ENCODE measurements at regions not wholly inside any gene's neighbourhood (a gene's known extent, or its start where the extent isn't known, plus 50 kb on each side); places are given as distances from the start of the nearest gene placed in this dataset.

DNA sequence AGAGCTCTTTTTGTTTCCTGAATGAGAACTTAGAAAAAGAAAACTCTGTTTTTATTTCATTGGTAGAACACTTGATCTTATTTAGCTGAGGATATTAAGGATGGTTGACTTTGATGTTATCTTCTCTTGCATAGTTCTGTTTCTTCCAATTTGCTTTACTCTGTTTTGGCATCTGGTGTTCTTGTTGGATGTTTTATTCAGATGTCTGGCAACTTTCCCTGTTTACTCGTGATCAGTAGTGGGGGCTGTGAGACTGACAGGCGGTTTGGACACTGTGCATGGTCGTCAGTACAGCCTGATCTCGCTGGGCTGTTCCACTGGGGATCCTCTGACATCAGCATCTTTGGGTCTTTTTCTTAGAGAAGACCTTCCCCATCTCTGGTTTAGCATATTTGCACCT is 100.1 kb downstream of the TSN start:
- no peaks in the 10 kb centered on the region for H3K79me2 ChIP-seq (ENCODE audit: control insufficient read depth, insufficient read depth, low read length)
- ChIA-PET CTCF (no interaction called here), POLR2A (no interaction called here)
- 63% methylated on average over 4 of the region's 4 CpGs for WGBS (ENCODE audit: insufficient coverage)
- H3K27ac ChIP-seq (ENCODE audit: low read length in 2 of 2) = no peak overlapping the region
- no peak overlapping the region for H3K27ac Mint-ChIP-seq
- H3K9me3 Mint-ChIP-seq (ENCODE audit: insufficient read depth) = peaks cover 4% of the 10 kb centered on the region
- no peak overlapping the region for H3K4me2 ChIP-seq (replicated peaks; ENCODE audit: low read depth, low read length, poor library complexity, severe bottlenecking)
- H3K4me1 Mint-ChIP-seq = no peaks in the 10 kb centered on the region
- ATAC-seq (ENCODE audit: low read depth) = no peak
- H3K36me3 ChIP-seq (replicated peaks in 1 of 2; ENCODE audit: control extremely low read depth in 1 of 2, control insufficient read depth in 1 of 2, extremely low read depth in 1 of 2, insufficient read depth in 2 of 2, low read length in 1 of 2) = no peaks in the 10 kb centered on the region
- no peaks in the 10 kb centered on the region for H3K4me1 ChIP-seq (ENCODE audit: control insufficient read depth in 2 of 2, insufficient read depth in 2 of 2, low read length in 2 of 2)
- no peak for DNase-seq
- intact Hi-C loops (cut with micrococcal nuclease) = no loop called here
- no peak overlapping the region for H3K9ac ChIP-seq (ENCODE audit: low read length)
- no peak overlapping the region for H3K4me3 ChIP-seq (ENCODE audit: control extremely low read depth in 1 of 5, extremely low read depth in 1 of 5, insufficient read depth in 1 of 5, low read depth in 2 of 5, low read length in 4 of 5)
- no peak overlapping the region for H3K4me3 Mint-ChIP-seq
- H3K9me3 ChIP-seq (ENCODE audit: control extremely low read depth in 1 of 3, control insufficient read depth in 2 of 3, insufficient read depth in 1 of 3, low read length in 2 of 3) = peaks cover 0 to 5% (median 0%) of the 10 kb centered on the region in 3 donors
- peaks cover 0 to 10% (median 2%) of the 10 kb centered on the region in 4 experiments for H3K27me3 ChIP-seq (replicated peaks in 1 of 4; ENCODE audit: control extremely low read depth in 1 of 4, control insufficient read depth in 3 of 4, insufficient read depth in 4 of 4, low read length in 3 of 4)
- H2AFZ ChIP-seq (ENCODE audit: insufficient read depth, low read depth, low read length, poor library complexity, severe bottlenecking) = no peak overlapping the region
- peaks cover 20% of the 10 kb centered on the region for H3K27me3 Mint-ChIP-seq
- TF ChIP-seq, protein P1, sequence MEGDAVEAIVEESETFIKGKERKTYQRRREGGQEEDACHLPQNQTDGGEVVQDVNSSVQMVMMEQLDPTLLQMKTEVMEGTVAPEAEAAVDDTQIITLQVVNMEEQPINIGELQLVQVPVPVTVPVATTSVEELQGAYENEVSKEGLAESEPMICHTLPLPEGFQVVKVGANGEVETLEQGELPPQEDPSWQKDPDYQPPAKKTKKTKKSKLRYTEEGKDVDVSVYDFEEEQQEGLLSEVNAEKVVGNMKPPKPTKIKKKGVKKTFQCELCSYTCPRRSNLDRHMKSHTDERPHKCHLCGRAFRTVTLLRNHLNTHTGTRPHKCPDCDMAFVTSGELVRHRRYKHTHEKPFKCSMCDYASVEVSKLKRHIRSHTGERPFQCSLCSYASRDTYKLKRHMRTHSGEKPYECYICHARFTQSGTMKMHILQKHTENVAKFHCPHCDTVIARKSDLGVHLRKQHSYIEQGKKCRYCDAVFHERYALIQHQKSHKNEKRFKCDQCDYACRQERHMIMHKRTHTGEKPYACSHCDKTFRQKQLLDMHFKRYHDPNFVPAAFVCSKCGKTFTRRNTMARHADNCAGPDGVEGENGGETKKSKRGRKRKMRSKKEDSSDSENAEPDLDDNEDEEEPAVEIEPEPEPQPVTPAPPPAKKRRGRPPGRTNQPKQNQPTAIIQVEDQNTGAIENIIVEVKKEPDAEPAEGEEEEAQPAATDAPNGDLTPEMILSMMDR (IDR thresholded peaks at IDR 0.05) = no peak
- TF ChIP-seq EZH2 (IDR thresholded peaks at IDR 0.05; ENCODE audit: borderline replicate concordance, insufficient read depth, low read depth, low read length, poor library complexity, severe bottlenecking) = no peak
- no peaks in the 10 kb centered on the region for H4K20me1 ChIP-seq (ENCODE audit: control insufficient read depth, insufficient read depth, low read length, poor library complexity, severe bottlenecking)

DNA sequence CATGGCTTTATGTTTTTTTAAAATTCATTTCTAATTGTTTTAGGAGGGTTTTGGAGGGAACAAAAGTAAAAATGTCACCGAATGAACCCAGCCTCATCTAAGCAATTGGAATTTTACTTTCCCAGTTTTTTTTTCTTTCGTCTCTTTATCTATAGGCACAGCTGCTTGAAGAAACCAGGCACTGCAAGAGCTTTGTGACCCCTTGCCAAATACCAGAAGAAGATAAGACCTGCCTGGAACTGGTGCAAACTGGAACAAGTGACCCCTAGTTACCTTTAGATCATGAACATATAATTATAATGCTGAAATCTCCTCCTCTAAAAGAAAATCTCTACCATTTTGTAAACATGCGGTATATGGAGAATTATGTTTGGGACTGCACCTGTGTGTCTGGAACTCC is 100.9 kb downstream of the TSN start:
- no peaks in the 10 kb centered on the region for H3K4me1 Mint-ChIP-seq
- no peak overlapping the region for H3K4me3 Mint-ChIP-seq
- H3K4me1 ChIP-seq (ENCODE audit: control insufficient read depth in 2 of 2, insufficient read depth in 2 of 2, low read length in 2 of 2) = no peaks in the 10 kb centered on the region
- H3K4me2 ChIP-seq (replicated peaks; ENCODE audit: low read depth, low read length, poor library complexity, severe bottlenecking) = no peak overlapping the region
- peaks cover 27% of the 10 kb centered on the region for H3K27me3 Mint-ChIP-seq
- H4K20me1 ChIP-seq (ENCODE audit: control insufficient read depth, insufficient read depth, low read length, poor library complexity, severe bottlenecking) = no peaks in the 10 kb centered on the region
- no peak overlapping the region for H3K4me3 ChIP-seq (ENCODE audit: control extremely low read depth in 1 of 5, extremely low read depth in 1 of 5, insufficient read depth in 1 of 5, low read depth in 2 of 5, low read length in 4 of 5)
- ATAC-seq (ENCODE audit: low read depth) (no peak), DNase-seq (no peak)
- H3K36me3 ChIP-seq (replicated peaks in 1 of 2; ENCODE audit: control extremely low read depth in 1 of 2, control insufficient read depth in 1 of 2, extremely low read depth in 1 of 2, insufficient read depth in 2 of 2, low read length in 1 of 2) = no peaks in the 10 kb centered on the region
- intact Hi-C loops (cut with micrococcal nuclease) = no loop called here
- no peak overlapping the region for H3K27ac Mint-ChIP-seq
- ChIA-PET CTCF (no interaction called here), POLR2A (no interaction called here)
- H3K27me3 ChIP-seq (replicated peaks in 1 of 4; ENCODE audit: control extremely low read depth in 1 of 4, control insufficient read depth in 3 of 4, insufficient read depth in 4 of 4, low read length in 3 of 4) = peaks cover 0 to 10% (median 2%) of the 10 kb centered on the region in 4 experiments
- H3K9me3 Mint-ChIP-seq (ENCODE audit: insufficient read depth) = peaks cover 4% of the 10 kb centered on the region
- no peaks in the 10 kb centered on the region for H3K79me2 ChIP-seq (ENCODE audit: control insufficient read depth, insufficient read depth, low read length)
- H3K9ac ChIP-seq (ENCODE audit: low read length) = no peak overlapping the region
- no peak overlapping the region for H3K27ac ChIP-seq (ENCODE audit: low read length in 2 of 2)
- no peak overlapping the region for H2AFZ ChIP-seq (ENCODE audit: insufficient read depth, low read depth, low read length, poor library complexity, severe bottlenecking)
- TF ChIP-seq, protein P1 (IDR thresholded peaks at IDR 0.05) = no peak
- no peak for TF ChIP-seq EZH2 (IDR thresholded peaks at IDR 0.05; ENCODE audit: borderline replicate concordance, insufficient read depth, low read depth, low read length, poor library complexity, severe bottlenecking)
- no CpG with 5 or more reads among the region's 3 CpGs for WGBS (ENCODE audit: insufficient coverage)
- peaks cover 0 to 5% (median 0%) of the 10 kb centered on the region in 3 donors for H3K9me3 ChIP-seq (ENCODE audit: control extremely low read depth in 1 of 3, control insufficient read depth in 2 of 3, insufficient read depth in 1 of 3, low read length in 2 of 3)
